ENCODE measurements at regions not wholly inside any gene's neighbourhood (a gene's known extent, or its start where the extent isn't known, plus 50 kb on each side); places are given as distances from the start of the nearest gene placed in this dataset.
"Not testable (repeated sequence)": the region's sequence is repeated elsewhere in the genome, so short reads cannot be mapped to it uniquely, and the experiment has no call there.

DNA sequence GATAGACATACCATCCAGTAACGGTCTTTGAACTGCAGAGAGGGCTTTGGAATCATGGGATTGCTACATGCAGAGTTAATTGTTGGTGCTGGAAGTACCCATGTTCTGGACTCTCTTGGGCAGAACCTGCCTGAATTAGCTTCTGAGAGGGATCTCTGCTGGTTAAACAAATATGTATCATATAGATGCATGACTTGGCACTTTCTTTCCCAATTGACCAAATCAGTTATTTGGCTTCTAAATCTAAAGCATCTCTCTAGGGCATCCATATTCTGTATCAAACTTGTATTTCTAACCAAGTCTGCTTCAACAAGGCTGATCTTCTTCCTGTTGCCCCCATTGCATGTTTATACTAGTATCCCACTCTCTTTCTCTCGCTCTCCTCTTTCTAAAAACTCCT lies 336.7 kb upstream of the CELF4 start:
- DNase-seq = no peak

DNA sequence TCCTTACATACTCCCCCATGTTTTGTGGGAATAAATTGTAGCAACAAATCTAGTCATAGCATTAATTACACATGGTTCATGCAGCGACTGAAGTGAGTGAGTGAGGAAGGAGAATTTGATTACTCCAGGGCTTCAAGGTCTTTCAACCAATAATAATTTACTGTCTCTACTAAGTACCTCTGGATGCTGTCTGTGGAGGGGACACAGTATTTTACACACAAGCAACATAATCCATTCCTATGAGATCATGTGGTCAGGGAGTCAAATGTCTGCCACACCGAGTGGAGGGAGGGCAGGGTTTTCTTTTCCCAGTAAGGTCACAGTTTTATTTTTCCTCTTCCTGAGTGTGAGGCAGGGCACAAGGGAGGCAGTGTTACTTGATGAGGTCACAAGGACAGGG lies 334.7 kb upstream of the CELF4 start:
- DNase-seq = no peak

DNA sequence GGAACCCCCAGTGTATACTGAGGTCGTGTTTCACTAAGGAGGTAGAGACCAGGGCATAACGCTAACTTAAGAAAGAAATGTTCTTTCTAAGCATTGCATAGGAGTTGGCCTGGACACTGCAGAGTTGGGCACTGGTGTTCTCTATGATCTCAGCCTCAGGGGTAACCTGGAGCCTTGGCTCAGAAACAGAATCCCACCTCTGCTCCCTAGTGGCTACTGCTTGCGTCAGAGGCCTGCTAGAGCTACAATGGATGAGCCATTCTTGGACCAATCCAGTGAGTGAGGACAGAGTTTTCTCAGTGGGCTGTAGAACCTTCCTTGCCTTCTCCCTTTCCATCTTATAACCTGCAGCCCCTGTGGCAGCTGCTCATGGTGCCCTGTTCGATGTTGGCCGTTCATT lies 324.4 kb upstream of the CELF4 start:
- no peak for DNase-seq

DNA sequence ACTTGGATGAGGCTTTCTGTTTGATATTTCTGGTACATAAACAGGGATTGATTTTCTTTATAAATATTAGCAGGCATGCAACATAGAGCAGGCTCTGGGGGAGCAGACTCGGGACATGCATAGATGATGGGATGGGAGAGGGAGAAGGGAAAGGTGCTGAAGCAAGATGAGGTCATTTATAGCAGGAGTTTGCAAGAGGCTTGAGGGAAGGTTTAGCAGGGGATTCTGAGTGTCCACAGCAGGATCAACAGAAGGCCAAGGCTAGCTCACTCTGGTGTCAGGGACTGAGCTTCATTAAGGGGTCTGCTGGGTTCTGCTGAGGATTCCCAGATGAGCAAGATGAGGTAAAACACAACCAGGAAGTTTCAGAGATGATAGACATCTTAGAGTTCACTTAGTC lies 309.1 kb upstream of the CELF4 start:
- DNase-seq = no peak

DNA sequence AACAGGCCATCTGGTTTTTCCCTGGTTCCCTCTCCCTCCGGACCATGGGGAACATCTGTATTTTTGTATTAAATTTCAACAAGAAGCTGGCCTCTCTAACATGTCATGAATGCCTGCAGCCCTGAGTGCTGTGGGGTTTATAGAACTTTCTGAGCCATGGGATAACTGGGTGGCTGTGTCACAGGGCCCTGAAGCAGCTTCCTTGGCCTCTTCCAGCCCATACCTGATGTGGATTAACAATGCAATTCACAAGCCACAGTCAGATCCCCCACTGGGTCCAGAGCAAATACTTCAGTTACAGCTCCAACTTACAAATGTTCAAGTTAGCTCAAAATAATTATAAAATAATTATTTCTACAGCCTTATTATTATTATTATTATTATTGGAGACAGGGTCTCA lies 307.8 kb upstream of the CELF4 start:
- DNase-seq = no peak

DNA sequence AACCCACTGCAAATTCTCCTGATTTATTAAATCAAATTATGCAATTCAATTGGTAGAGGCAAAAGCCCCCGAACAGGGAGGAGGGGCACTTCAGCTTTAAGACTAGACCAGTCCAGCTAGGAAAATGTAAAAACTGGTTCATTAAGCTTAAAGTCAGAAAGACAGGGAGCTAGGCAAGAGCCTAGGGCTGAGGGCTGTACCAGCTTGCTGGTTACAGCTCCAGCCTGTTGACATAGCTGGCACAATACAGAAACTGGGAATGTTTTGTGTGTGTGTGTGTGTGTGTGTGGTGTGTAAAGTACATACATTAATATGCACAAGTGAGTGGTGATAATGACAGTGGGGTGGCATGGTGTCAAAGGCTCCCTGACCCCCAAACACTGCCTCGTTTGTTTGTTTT lies 307.0 kb upstream of the CELF4 start:
- DNase-seq = no peak

DNA sequence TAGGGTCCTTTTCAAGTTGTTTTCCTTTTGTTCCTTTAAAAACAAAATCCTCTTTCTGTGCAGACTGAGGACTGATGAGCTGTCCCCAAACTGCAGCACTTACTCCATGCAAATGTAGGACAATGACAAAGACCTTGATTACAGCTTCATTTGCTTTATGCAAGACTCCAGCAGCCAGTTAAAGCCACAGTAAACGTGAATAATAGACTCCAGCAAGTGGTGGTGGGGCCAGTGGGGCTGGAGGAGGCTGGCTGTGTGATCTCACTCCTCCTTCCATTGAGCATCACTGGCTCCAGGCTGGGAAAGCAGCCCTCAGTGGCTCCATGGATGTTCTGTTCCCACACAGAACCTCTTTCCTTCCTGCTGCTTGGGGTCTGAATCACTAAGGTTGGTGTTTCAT lies 306.0 kb upstream of the CELF4 start:
- no peak for DNase-seq

DNA sequence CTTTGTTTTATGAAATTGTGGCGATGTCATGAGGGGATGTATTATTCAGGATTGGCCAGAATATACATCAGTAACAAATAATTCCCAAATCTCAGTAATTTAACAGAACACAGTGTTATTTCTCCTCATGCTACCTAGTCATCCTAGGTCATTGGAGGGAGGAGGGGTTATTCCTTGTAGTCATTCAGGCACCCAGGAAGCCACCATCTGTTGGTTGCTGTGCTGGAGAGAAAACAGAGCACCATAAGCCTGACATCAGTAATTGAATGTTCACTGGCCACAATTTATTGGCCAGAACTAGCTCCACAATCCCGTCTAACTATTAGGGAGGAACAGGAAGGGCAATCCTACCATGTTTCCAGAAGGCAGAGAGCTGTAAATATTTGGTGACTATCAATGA lies 303.5 kb upstream of the CELF4 start:
- no peak for DNase-seq

DNA sequence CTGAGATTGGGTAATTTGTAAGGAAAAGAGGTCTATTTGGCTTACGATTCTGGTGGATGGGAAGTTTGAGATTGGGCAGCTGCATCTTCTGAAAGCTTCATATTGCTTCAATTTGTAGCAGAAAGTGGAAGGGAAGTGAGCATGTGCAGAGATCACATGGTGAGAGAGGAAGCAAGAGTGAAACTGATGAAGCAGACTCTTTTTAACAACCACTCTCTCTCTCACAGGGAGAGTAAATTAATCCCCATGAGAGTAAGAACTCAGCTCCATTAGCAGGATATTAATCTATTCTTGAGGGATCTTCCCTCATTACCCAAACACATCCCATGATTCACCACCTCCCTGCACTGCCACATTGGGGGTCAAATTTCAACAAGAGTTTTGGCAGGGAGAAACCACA lies 298.5 kb upstream of the CELF4 start:
- DNase-seq = no peak

DNA sequence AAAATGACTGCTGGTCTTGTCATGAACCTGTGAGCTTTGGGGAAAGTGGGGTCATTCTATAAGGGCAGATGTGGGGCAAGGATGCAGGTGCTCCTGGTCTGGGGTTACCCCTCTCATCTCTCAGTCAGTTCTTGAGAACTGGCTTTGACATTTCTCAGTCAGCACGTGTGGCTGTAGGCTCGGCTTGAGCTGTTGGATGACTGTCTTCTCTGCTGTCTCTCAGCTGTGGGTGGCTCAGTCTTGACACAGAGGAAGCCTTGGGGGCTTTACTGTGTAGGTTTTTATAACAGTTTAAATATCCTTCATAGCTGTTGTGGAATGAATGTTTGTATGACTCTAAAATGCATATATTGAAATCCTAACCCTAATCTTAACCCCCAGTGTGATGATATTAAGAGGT lies 296.4 kb upstream of the CELF4 start:
- DNase-seq = no peak

DNA sequence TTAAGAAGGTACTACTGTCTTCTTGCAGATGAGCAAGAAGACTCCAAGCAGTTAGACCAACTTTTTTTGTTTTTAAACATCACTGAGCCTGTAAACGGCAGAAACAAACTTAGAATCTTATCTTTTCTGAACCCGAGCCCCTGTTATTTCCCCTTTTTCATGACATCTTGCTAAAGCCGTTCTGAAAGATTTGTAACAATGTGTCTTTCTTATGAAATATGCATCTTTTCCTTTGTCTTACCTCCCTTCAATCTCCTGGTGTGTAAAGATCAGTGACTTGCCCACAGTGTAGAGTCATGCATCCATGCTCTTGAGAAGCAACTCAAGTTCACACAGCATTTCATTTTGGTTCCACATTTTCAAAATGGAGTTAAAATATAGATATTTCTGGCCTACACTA lies 288.8 kb upstream of the CELF4 start:
- no peak for DNase-seq

DNA sequence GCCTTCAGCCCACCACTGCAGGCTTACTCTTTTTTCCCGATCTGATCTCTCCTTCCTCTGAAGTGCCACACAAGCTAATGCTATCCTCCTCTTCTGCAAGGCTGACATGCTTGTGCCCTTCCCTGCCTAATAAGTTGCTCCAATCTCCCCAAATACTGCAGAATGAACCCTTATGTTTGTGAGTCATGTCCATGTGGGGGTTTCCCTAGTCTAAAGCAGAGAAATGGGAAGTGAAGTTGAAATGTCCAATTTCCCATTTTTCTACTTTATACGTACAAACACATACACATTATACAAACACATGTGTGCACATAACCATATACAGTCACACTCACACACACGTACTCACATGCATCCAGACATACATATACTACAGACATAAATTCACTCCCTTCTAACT lies 288.1 kb upstream of the CELF4 start:
- no peak for DNase-seq

DNA sequence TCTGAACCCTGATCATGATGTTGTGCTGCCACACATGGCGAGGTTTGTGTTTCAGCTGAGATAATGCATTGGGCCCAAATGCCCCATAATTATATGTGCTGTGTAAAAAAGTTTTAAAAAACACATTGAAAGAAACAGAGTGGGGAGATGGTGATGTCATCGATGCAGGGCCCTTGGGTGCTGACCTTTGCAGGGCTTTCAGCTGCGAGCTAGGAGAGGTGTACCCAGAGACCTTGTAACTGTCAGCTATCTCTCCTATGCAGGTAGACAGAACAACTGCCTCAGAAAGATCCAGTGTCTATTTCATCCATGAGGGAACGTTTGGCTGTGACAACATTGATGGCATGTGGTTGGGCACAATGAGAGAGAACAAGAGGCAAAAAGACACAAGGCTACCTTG lies 286.9 kb upstream of the CELF4 start:
- DNase-seq = no peak

DNA sequence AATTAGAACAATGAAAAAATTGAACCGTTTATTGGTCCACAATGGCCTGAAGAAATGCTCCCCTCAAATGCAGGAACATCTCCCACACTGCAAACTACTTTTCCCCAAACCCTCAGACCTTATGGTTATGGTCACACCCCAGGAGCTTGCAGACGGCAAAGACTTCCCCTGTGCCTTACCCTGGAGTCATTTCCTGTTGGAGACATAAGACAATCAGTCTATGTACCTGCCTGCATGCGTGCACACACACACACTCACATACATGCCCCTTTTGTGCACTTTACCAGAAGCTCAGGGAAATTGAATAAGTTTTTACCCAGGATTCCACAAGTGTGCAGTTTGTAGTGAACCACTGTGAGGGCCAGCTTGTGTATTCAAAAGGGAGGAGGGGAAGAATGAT lies 281.9 kb upstream of the CELF4 start:
- no peak for DNase-seq

DNA sequence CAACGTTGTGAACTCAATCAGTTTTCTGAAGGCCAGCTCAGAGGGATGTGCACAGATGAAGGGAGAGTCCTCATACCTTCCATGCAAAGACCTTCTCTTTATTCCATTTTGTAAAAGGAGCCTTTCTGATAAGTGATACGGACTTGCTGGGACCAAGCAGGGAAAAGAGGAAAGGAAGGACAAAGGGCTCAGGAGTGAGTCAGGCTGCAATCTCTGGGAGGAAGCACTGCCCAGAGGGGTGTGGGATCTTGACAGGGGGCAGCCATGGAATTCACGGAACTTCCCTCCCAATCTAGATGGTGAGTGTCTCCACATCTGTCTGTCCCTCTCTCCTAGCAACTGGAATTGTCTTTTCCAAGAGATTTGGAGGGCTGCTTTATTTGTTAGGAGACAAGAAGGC lies 281.4 kb upstream of the CELF4 start:
- no peak for DNase-seq

DNA sequence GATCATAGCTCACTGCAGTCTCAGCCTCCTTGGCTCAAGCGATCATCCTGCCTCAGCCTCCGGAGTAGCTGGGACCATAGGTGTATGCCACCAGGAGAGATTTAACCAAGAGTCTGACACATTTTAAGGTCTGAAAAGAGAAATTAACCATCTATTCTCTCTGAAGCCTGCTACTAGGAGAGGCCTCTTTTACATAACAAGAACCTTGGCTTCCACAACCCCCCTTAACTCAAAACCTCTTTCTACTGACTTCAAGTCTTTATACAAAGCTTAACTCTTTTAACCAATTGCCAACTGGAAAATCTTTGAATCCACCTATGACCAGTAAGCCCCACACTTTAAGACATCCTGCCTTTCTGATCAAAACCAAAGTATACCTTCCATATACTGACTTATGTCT lies 279.9 kb upstream of the CELF4 start:
- DNase-seq = no peak

DNA sequence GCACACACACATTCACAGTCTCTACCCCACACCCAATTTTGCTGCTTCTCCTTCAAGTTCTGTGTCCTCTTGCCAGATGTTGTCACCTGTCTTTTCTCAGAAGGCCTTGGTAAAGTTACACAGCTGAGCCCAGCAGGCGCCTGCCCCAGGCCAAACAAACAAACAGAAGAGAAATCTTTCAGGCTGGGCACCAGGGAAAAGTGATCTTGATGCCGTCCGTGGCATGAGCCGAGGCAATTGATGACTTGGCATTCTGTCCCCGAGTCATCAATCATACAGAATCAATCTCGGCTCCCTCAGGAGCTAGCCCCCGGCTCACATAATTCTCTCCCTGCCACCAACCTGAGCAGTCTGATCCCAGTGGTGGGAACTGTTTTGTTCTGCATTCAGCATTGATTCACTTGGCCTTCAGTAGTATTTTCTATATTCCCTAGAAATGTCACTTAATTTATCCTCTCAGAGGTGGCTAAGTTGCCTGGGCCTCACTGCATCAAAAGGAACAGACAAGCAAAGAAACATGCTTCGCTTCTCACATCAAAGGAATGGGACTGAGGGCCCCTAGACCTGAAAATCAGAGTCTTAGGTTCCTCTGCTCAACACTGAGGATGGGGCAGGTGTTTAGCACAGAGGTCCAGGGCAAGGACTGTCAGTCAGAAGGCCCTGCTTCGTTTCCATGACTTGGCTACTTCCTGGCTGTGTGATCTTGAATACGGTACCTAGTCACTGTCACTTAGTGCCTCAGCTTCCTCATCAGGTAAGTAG lies 278.8 kb upstream of the CELF4 start:
- DNase-seq = no peak

DNA sequence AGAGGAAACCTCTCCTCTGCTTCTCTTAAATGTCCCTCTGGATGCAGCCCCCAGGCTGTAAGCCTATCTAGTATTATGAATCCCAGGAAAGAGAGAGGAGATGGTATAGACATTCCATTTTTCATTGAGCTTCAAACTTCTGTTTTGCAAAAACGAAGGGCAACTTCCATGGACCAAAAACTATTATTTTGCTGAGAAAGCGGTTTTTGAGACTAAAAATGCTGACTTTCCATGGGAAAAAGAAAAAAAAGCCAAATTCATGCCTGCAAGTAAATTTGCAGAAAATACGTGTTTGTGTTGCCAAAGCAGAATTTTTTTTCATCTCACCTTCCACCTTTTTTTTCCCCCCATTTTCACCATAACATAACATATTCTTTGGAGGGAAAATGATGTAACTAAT lies 272.5 kb upstream of the CELF4 start:
- no peak for DNase-seq

DNA sequence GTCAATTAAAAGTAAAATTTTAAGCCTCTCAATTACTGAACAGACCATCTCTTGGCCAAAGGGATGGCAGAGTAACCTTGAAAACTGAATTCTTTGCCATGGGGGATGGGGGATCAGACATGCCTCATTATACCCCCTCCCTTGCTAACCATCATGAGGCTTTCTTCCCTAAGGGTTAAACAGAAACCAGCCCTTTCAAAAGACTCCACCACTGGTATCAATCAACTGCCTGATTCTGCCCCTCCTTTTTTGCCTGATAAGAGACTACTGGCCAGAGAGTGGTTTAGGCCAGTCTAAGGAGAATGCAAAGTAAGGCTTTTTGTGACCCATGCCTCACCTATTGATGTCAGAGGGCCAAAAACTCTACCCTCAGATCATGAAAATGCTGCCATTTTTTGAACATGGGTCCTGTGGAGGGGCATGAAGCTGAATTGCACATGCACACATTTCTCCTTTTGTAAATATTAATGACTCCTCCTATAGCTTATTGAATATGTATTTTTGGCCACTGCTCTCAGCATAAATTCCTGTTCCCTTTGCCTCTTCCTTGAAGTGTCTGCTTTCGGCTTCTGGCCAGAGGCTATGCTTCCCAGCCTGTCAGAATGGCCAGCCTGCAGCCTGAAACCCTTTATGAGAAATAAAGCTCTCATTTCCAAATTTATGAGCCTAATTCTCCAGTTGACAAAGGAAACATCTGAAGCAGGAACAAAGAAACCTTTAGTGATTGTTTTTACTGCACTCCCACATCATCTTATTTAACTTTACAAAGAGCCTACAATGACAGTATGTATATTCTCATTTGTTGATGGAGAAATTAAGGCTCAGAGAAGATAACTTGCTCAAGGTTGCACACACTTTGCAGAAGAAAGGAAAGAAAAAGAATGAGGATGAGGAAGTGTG lies 270.7 kb upstream of the CELF4 start:
- DNase-seq = no peak

DNA sequence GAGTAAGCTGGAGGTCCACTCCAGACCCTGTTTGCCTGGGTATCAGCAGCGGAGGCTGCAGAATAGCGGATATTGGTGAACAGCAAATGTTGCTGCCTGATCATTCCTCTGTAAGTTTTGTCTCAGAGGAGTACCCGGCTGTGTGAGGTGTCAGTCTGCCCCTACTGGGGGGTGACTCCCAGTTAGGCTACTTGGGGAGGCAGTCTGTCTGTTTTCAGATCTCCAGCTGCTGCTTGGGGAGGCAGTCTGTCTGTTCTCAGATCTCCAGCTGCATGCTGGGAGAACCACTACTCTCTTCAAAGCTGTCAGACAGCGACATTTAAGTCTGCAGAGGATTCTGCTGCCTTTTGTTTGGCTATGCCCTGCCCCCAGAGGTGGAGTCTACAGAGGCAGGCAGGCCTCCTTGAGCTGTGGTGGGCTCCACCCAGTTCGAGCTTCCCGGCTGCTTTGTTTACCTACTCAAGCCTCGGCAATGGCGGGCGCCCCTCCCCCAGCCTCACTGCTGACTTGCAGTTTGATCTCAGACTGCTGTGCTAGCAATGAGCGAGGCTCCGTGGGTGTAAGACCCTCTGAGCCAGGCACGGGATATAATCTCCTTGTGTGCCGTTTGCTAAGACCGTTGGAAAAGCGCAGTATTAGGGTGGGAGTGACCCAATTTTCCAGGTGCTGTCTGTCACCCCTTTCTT lies 266.6 kb upstream of the CELF4 start:
- DNase-seq = not testable (repeated sequence)

DNA sequence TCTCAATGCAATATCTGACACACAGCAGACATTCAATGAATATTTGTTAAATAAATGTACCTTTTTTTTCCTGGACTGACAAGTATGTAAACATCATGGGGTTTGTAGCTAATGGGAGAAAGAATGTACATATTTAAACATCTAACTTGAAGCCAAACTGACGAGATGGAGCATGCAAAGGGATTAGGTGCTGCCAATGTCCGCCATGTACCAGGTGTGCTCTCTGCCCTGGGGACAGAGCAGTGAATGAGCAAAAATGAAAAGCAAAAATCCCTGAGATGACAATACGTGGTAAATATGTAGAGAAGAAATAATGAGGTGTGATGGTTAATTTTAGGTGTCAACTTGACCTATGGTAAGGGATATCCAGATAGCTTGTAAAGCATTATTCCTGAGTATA lies 247.4 kb upstream of the CELF4 start:
- DNase-seq = no peak

DNA sequence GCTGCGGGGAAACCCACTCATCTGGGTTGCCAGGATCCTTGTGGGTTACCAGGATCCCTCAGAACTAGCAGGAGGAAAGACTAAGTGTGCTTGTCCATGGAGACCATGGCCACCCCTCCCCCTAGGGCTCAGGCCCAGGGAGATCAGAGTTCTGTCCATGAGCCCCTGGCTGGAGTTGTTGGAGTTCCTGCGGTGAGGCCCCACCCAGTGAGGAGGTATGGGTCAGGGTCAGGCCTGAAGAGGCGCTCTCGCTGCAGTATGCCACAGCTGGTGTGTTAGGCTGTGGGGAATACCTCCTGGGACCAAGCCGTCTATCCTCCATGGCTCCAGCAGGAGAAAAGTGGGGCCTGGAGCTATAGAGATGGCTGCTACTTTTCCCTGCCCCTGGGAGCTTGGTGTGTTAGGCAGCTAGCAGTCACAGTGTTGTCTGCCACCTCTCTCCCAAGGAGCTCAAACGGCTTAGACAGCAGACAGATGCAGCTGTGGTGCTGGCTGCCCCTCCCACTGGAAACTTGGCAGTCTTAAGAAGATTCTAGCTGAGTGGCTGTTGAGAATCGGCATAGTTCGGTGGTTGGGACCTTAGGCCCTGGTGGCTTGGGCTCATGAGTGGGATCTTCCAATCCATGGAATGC lies 240.3 kb upstream of the CELF4 start:
- no peak for DNase-seq

DNA sequence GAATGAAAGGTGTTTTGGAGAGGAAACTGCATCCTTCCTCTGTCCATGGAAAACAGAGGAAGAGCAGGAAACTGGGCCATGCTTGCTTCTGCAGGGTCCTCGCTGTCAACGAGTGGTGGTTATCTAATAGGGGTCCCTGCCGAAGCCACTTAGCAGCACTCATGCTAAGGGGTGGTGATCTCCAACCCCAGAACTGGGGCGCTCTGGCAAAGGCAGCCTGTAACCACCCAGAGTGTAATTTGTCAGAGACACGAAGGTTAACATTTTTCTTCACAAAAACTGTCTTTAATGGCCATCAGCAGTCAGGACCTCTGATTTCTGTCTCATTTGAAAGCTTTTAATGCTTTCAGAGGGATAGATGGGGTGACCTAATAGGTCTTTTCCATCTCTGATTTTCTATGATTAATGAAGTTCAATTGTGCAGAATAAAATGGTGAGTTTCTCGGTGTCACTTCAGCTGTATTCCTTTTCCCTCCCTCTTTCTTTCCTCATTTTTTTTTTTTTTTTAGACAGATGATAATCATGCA lies 231.3 kb upstream of the CELF4 start:
- DNase-seq = no peak
